Prostate gland (tissue), 2 donors: ENCODE measurements at regions not wholly inside any gene's neighbourhood (a gene's known extent, or its start where the extent isn't known, plus 50 kb on each side); places are given as distances from the start of the nearest gene placed in this dataset.

Source experiments
- POLR2A ChIP-seq: fragments of 450-650 bp; IDR thresholded peaks from one replicate; pipeline ENCODE4 v1.6.1; 2016; ENCODE audit warnings: antibody characterized with exemption, mild to moderate bottlenecking
- TF ChIP-seq, protein P1 (sequence below), 4 experiments: fragments of 200-600 bp in 2 of 4; fragments of 450-650 bp in 2 of 4; sonication (generic) in 2 of 4; IDR thresholded peaks; 1 replicate in 3 of 4; 2 replicates in 1 of 4; pipeline ENCODE4 v1.5.1; 2016 to 2019; ENCODE audit warnings: antibody characterized with exemption in 4 of 4, mild to moderate bottlenecking in 2 of 4, moderate library complexity in 2 of 4

DNA sequence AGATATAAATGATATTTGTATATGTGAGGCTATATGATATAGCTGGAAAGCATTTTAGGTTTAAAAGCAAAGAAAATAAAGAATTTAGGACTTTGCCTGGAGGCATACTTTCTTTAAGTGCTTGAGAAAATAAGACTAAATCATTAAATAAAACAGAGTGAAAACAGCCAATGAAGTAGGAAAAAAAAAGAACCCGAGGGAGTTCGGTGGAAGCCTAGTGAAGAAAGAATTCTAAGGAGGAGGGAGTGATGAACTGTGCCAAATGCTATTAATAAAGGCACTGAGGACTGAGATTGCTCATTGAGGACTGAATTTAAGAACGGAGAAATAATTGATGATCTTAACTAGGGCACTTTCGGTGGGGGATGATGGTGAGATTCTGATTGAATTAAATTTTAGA lies 573.5 kb downstream of the DSC3 start:
- TF ChIP-seq, protein P1, sequence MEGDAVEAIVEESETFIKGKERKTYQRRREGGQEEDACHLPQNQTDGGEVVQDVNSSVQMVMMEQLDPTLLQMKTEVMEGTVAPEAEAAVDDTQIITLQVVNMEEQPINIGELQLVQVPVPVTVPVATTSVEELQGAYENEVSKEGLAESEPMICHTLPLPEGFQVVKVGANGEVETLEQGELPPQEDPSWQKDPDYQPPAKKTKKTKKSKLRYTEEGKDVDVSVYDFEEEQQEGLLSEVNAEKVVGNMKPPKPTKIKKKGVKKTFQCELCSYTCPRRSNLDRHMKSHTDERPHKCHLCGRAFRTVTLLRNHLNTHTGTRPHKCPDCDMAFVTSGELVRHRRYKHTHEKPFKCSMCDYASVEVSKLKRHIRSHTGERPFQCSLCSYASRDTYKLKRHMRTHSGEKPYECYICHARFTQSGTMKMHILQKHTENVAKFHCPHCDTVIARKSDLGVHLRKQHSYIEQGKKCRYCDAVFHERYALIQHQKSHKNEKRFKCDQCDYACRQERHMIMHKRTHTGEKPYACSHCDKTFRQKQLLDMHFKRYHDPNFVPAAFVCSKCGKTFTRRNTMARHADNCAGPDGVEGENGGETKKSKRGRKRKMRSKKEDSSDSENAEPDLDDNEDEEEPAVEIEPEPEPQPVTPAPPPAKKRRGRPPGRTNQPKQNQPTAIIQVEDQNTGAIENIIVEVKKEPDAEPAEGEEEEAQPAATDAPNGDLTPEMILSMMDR (IDR thresholded peaks at IDR 0.05), result no peak
- no peak for TF ChIP-seq POLR2A
